SK-N-MC (cell line): ENCODE measurements at regions not wholly inside any gene's neighbourhood (a gene's known extent, or its start where the extent isn't known, plus 50 kb on each side); places are given as distances from the start of the nearest gene placed in this dataset.

Source experiments
- EZH2 ChIP-seq: fragments of 200-600 bp; sonication (generic); IDR thresholded peaks from one replicate; pipeline ENCODE4 v1.6.1; 2017; ENCODE audit warnings: antibody characterized with exemption
- FOXP2 ChIP-seq: optimal IDR thresholded peaks from 2 replicates; pipeline ENCODE3; 2011; ENCODE audit warnings: mild to moderate bottlenecking, moderate library complexity; ENCODE audit not compliant: insufficient read depth; ENCODE audit errors: extremely low read length, control extremely low read depth
- POLR2AphosphoS5 ChIP-seq: IDR thresholded peaks from 2 replicates; pipeline ENCODE4 v1.6.1; 2012; ENCODE audit warnings: mild to moderate bottlenecking, low read depth, low read length, borderline replicate concordance

GRCh38 chr7:155961241-155962190 is 149.3 kb upstream of the SHH start:
- TF ChIP-seq EZH2 (no peak), POLR2AphosphoS5 (no peak), FOXP2 (no peak)
